NCI-H510A (cell line): ENCODE measurements at regions not wholly inside any gene's neighbourhood (a gene's known extent, or its start where the extent isn't known, plus 50 kb on each side); places are given as distances from the start of the nearest gene placed in this dataset.
"Not testable (repeated sequence)": the region's sequence is repeated elsewhere in the genome, so short reads cannot be mapped to it uniquely, and the experiment has no call there.

Experiments
- DNase-seq: peaks from one replicate; lab custom pipeline; 2025; lab: John Stamatoyannopoulos, UW

DNA sequence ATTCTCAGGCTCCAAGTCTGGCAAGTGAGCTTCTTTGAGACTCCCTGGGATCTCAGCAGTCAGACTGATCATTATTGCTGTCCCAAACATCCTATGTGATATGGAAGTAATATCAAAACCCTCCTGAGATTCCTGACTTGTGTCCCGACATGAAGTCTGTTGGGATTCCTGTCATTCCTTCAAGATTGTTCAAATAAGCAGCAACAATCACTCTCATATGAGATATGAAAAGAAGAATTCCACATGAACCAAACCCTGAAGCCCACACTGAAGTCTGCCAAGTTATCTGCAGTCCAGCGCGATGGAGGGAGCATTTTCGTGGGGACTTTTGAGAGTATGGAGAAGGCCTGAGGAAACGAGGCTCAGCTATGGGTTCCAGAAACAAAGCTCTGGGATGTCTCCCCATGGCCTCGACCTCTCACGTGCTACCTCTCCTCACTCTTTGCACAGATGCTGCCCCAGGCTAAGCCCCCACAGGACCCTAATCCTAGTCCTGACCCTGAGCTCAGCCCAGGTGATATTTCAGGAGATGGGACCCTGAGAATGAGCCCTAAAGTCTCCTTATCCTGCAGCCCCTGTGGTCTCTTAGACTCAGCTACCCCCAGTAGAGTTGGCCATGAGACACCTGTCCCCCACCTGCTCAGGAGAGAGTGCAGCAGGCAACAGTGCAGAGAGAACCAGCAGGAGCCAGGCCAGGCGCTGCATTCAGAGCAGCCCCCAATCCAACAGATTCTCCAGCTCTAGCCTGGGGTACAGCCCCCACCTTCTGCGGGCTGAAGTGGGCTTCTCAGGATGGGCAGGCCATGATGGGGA lies 100.2 kb downstream of the GGTLC2 start:
- DNase-seq = no peak

DNA sequence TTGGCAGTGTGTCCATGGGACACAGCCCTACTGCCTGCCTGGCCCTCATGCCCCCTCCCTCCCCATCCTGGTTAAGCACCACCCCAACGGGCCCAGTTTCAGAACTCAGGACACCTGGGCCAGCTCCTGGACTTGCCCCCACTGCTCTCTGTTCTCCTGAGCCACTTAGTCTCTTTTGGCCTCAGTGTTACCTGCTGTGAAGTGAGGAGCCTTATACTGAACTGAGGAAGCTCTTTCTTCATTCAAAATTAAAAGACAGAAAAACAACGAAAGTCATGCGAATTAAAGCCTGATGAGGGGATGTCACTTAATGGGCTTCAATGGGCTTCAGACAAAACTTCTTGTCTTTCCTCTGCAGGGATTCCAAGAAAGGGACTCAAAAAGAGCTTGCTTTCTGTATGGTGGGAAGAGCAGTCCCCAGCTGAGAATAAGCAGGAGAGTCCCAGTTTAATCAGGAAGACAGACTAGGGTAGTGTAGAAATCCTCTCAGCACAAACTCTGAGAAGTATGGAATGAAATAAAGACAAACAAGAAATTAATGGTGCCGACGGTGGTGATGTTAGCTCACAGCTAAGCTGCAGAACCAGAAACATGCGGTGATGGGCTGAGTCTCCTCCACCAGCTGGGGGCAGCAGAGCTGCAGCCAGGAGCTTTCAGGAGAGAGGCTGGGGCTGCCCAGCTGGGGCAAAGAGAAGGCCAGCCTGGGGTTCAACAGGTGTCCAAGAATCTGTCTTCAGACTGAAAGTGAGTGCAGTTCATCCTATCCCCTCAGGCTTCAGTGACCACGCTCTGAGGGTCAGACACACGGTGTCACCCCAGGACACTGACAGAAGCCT lies 101.0 kb downstream of the GGTLC2 start:
- no peak for DNase-seq

DNA sequence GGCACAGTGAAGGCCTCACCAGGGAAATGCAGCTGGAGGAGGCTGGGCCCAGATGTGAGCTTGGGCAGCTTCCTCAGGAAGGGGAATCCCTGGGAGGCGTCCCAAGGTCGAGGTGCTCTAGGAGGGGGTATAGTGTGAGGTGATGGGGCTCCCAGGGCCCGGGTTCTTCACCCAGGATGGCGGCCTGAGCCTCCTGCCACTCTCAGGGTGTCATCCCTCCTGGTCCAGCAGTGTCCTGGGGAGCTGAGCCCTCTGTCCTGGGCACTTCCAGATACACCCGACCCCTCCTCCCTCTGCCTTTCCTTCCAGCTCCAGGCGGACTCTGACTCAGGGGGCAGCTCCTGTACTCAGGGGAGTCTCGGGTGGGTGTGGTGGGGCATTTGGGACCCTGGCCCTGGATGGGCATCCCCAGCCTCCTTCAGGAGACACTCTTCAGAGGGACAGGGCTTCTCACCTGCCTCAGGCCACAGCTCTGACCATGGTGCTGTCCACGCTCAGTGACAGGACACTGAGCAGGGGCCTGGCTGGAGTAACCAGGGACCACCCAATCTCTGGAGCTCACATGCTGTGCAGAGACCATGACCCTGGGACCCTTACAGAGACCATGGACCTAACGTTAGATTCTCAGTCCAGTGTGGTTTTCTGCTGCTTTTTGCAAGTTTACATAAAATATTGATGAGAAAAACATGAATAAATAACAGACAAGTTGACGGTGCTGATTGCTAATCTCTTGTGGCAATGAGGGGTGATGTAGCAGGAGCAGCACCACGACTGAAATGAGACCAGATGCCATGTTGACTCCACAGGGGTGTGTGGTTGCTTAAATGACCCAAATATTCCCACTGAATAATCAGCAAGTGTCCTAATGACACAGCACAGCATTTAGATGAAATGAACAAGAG lies 101.9 kb downstream of the GGTLC2 start:
- no peak for DNase-seq

DNA sequence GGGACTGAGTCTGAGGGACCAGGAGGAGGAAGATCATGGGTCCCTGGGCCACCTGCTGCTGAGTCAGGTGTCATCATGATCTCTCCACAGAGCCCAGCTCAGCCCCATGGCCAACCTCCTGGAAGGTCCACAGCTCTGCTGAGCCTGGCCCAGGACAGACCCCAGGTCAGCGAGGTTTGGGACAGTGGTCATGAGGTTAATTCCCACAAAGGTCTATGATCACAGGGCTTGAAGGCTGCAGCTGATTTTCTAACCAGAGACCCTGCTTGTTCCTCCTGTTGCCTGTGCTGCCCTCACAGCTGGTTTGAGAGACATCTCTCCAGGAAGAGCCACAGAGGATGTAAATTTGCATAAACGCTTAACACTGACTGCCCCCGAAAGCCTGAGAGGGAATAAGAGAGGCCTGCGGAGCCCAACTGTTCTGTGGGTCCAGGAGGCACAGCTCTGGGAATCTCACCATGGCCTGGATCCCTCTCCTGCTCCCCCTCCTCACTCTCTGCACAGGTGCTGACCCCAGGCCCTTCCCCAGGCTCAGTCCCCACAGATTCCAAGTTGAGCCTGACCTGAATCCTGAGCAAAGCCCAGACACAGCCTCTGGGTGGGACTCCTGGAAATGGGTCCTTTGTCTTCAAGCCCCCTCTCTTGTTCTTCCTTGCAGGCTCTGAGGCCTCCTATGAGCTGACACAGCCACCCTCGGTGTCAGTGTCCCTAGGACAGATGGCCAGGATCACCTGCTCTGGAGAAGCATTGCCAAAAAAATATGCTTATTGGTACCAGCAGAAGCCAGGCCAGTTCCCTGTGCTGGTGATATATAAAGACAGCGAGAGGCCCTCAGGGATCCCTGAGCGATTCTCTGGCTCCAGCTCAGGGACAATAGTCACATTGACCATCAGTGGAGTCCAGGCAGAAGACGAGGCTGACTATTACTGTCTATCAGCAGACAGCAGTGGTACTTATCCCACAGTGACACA lies 102.8 kb downstream of the GGTLC2 start:
- no peak for DNase-seq

DNA sequence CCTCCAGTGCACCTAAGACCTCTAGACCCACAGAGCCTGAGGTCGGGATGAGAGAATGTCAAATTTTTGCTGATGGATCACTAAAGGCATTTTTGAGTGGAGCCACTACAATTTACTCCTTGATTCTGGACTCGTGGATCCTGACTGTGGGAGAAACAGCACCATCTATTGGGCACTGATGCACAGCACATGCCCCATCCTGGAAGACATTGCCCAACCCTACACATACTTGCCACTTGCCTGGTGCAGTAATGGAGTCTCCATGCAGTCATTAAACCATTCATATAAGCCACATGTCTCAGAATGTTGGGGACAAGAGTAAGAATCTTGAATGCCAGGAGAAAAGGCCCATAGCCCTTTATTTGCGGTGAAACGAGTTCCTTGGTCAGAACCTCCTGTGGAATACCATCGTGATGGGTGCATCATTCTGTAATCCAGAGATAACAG lies 103.9 kb downstream of the GGTLC2 start:
- no peak for DNase-seq

DNA sequence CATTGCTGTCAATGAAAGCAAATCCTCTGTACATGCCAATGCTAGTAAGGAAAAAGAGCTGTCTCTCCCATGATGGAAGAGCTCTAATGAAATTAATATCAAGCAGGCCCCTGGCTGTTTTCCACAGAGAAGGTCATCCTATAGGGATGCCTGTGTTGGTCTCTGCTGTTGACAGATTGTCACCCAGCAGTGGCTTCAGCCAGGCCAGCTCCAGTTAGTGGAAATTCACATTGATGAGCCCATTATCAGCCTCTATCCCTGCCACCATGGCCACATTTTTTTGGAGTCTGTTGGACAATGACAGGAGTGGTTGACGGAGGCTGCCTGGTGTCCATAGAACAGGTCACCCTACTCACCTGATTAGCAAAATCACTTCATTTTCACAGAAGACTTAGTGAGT lies 104.3 kb downstream of the GGTLC2 start:
- DNase-seq = no peak

DNA sequence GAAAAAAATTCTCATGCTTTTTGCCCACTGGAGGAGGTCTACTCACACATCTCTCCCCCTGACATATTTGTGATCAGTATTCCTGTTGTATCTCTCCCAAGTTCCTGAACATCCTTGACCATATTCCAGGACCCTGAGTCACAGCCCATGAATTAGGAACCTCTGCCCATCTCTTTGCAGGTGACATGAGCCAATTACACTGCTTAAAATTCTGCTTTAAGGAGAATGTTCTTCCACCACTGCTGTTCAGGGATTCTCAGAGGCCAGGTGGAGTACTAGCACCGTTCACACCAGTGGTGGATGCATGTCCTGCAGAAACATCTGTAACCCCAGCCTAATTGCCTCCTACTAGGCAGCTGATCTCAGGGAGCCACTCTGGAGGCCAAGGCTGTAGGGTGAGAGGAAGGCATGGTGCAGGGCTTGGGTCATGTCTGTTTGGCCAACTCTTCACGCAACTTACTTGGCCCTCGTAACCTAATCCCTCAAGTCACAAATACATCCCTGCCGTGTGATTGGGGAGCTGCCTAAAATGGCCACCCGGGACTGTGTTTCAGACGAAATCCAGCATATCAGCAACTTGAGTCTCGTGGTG lies 104.8 kb downstream of the GGTLC2 start:
- DNase-seq = no peak

DNA sequence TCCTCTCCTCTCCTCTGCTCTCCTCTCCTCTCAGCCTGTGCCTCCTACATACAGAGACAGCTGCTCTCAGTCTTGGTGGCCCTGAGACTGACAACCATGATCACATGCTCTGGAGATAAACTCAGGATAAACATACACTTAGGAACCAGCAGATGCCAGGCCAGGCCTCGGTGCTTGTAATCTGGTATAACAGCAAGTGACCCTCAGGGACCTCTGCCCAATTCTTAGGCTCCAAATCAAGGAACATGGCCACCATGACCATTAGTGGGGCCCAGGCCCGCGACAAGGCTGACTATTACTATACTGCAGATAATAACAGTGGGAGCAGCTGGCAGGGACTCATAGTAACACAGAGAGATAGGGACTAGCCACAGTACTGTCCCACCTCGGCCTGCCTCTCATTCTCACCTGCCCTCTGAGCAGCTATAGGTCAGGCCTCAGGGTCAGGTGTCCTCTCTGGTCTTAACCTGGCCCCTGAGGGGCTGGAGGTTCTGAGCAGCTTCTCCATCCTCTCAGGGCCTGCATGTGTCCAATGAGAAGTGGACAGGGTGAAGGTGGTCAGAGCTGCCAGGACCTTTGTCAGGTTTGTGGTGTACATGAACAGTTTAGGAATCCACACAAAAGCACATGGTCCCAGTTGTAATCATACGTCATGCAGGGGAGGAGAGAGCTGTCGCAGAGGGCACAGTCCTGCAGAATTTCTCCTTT lies 106.1 kb downstream of the GGTLC2 start:
- DNase-seq = no peak

DNA sequence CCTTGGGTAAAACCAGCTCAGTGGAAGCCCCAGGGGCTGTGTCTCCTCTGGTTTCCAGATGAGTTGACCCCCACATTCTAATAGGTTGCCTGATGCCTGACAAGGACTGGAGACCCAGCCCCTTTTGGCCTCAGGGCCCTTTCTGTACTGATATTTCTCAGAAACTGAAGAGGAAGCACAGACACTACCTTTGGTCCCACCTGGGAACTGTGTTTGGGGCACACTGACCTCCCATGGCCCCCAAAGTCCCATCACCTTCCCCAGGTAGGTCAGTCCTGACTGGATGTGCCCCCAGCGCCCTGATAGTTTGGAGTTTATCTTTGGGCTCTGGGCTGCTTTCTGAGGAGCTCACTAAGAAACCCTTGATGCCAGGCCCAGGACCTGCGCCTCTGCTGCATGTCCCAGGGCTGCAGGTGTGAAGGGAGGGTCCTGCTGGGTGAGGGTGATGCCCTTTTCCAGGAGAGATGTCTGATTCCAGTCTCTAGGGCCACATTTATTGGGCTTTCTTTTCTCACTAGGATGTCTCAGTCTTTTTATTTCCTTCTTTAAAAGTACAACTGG lies 106.7 kb downstream of the GGTLC2 start:
- no peak for DNase-seq

DNA sequence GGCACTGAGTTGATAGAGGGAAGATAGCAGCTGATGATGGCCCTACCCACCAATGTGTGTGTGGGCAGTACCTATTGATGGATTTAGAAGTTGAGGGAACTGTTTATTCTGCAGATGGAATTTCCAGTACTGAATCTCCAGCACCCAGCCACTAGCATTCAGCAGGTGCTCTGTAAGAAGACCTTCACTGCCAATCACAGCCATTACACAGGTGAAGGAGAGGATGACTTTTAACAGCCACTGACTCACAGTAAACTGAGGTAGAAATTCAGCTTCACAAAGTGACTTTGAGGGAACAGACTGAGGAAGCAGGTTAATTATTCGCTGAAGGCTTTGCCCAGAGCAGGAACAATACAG lies 107.8 kb downstream of the GGTLC2 start:
- no peak for DNase-seq

DNA sequence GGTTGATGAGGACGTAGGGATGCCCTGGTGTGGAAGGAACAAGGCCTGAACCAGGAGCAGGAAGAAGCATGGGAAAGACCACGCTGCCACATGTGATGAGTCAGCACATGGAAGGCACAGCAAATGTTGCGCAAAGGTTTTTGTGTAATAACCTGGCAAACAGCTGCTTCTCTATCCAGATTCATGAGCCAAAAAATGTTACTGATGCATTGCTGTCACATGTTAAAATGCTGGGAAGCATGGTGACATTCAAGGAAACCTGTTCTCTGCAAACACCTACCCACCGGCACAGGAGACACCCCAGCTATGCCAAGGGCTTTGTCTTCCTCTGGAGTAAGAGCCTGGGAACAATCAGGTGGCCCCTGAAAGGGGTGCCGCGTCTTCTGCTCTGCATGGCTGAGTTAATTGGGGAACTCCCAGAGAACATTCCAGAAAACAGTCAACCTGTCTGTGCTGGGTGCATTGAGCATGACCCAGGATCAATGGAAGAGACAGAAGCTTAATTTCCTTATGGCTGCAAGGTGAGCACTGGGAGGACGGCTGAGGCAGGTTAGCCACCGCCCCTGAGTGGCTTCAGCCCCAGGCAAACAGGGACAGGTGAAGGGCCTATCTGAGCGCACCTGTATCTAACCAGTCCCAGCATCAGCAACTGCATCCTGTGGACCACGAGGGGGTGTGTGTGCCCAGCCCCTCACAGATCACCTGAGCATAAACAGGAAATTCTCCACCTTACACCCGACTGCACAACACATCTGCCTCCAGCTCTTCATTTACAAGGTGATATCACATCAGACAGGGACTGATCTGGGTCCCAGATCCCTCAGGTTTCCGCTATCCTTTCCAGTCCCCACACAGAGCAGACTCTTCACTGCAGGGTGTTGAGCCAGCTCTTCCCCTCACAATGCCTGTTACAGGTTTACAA lies 108.4 kb downstream of the GGTLC2 start:
- DNase-seq = no peak

DNA sequence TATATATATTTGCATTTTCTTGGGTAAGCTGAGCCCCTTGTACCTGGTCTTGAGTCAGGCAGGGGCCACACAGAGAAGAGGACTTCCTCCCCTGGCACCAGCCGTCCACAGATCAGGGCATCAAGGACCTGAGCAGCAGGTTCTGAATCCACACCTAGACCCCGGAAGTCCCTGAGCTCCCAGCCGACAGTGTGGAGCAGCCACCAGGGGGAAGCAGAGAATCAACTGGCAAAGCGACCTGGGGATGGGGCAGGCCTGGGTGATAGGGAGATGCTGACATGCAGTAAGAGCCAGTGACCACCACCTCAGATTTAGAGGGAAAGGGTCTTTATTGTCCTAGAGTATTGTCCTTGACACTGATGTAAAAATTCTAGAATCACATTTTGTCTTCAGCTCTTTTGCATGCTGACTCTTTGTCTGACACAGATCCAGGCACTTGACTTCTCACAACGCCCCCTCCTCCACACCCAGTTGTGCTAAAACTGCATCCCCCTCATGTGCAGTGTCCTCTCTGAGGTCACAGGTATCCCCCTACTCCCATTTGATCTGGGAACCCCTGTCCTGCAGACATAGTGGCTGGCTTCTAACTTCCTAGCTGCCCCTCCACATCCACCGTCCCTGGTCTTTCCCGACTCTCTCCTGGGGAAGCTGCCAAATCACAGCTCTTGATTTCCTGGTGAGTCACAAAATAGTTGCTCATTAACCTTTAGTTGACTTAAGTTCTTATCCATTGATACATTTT lies 109.3 kb downstream of the GGTLC2 start:
- DNase-seq = peak; percentile 18

DNA sequence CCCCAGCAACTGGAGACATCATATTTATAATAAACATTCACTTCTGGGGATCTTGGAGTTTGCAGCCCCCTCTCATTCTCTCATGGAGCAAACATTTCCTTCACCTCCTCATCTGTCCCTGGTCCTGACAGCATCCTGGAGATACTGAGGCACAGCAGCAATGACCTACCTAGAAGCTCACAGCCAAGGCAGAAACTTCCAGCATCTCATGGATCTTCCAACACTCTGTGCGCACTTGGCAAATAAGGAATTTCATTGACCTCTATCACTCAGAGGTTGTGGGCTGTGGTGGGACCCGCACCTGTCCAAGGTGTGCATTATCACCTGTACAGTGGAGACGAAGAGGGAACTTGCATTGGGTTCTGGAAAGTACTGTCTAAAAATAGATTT lies 109.8 kb downstream of the GGTLC2 start:
- DNase-seq = no peak

DNA sequence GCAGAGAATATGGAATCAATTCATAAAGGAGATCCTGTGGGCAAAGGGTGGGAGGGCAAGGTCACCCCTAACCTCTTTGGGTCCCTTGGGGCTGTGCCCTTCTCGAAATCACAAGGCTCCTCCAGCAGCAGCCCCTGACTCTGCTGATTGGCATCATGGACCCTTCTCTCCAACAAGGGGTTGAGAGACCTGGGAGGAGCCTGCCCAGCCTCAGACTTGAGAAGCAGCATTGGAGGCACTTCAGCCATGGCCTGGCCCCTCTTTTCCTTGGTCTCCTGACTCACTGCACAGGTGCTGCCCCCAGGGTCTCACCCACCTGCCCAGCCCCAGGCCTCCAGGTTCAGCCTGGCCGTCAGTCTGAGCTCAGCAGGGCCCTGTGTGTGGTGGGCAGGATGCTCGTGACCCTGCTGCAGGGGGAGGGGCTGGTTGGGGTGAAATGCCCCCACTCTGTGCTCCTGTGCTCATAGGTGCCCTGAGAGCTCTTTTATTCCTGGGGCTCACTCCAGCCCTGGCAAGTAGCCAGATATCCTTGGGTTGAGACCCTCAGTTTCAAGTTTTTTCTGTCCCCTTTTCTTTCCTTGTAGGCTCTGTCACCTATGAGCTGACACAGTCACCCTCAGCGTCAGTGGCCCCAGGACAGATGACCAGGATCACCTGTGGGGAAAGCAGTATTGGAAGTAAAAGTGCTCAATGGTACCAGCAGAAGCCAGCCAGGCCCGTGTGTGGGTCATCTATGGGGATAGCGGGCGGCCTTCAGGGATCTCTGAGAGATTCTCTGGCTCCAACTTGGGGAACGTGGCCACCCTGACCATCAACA lies 110.8 kb downstream of the GGTLC2 start:
- DNase-seq = no peak

DNA sequence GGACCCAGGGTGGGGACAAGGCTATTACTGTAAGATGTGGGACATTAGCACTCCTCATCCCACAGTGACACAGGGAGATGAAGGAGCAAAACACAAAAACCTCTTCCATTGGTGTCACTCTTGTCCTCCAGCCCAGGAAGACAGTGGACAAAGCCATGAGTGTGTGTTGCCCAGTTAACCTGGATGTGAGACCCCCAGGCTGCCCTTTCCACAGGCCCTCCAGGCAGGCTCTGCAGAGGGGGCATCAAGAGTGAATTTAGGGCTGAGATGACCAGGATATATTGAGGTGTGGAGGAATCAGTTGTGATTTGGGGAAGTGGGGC lies 111.3 kb downstream of the GGTLC2 start:
- no peak for DNase-seq

DNA sequence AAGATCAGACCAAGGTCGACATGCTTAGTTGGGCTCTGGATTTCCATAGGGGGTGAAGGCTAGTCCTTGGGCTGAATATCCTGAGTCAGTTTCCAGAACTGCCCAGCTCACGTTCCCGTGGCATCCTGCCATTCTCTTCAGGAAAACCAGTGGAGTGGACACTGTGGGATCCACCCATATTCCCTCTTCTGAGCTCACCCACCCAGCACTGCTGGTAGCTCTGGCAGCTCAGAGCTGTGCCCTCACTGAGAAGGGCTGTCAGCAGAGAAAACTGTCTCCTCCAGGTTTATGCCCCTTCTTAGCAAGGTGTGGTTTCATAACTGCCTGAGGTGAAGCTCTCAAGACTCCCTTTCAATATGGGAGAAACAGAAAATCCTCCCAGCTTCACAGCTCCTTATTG lies 111.7 kb downstream of the GGTLC2 start:
- DNase-seq = no peak

DNA sequence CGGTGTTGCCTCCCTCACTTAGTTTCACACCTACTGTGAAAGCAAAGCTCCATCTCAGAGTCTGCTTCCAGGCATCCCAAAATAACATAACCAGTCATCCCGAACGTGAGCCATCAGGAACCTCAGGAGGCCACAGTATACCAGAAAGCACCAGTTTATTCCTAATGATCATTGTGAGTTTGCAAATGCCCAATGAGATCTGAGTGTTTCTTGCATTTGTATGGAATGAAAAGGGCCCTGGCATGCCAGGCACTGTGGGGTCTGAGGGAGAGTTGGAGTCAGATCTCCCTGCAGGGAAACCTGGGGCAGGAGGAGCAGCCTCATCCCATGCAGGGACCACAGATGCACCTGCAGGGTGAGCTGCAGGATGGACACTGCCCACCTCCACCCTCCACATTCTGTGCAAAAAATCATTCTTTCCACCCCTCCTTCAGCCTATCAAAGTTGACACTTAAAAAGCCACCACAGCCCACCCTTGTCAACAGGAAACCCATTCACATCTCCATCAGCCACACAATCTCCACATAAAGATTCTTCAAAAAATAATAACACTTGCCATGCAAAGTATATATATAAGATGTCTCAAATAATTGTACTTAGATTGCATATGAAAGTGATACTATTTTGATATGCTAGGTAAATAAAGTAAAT lies 112.3 kb downstream of the GGTLC2 start:
- DNase-seq = not testable (repeated sequence)
